Muscle of arm (tissue), 1 donor: ENCODE measurements at regions not wholly inside any gene's neighbourhood (a gene's known extent, or its start where the extent isn't known, plus 50 kb on each side); places are given as distances from the start of the nearest gene placed in this dataset.

Source experiments
- DNase-seq: peaks from one replicate; pipeline ENCODE4 v3.0.0-alpha.2; 2013

DNA sequence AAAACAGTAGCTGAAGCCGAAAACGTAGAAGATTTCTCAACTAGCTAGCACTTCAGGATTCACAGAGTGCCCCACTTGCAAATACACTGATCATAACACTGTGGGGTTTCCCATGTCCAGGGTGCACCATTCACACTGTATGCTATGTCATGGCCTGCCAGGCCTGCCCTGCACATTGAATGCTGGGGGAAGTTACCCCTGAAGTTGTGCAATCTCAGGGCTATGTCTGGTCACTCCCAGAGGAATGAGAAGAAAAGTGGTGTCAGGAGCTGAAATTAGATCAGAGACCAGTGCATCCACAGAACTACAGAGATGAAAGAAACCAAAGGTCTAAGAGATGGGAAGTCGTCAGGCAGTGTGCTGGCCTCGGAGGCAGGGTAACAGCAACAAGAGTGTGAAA is 196.8 kb downstream of the RAP2A start:
- DNase-seq = no peak

DNA sequence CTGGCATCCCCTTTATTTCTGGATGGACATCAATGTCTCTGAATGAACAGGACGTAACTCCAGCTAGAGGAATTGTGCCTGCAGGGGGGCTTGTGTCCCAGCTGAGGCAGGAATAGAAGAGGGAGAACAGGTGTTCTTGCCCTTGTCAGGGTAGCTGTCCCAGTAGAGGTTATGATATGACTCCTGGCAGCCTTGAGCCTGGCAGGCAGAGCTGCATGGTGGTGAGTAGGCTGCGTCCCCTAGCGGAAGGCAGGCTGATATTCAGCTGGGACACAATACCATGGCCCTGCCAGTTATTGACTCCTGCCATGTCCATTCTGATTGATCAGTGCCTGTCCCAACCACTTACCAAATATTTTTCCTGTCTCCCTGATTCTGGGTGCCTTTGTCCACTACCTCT is 197.2 kb downstream of the RAP2A start:
- no peak for DNase-seq

DNA sequence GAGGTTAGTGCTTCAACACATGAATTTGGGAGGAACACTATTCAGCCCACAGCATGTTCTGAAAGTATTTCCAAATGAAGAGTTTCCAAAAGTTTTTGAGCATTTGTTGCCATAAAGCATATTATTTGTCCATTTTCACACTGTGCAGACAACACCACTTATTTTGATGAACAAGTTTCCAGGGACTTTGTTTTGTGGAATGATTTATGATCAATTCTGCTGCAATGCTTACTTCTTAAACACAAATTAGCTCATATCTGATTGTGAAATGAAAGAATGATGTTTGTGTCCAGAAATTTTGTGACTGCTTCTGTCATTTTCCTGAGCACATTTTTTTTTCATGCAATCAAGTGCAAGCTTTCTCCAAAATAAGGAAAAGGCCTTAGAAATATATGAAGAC is 205.3 kb downstream of the RAP2A start:
- no peak for DNase-seq

DNA sequence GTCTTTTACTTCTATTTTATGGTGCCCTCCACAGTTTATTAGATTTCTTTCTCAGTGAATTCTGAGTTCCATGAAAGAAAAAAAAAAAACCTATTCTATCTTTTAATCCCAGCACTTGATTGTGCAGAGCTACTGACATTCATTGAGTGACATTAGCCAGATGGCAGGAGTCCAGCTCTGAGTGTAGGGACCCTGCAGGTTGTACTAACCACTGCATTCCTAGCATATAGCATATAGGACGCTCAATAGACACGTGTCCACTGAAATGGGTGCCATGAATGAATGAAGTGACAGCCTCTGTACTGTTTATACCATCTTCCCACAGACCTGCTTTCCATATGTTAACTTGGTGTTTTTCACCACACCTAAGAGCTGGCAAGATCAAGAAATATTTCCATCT is 206.3 kb downstream of the RAP2A start:
- DNase-seq = no peak

DNA sequence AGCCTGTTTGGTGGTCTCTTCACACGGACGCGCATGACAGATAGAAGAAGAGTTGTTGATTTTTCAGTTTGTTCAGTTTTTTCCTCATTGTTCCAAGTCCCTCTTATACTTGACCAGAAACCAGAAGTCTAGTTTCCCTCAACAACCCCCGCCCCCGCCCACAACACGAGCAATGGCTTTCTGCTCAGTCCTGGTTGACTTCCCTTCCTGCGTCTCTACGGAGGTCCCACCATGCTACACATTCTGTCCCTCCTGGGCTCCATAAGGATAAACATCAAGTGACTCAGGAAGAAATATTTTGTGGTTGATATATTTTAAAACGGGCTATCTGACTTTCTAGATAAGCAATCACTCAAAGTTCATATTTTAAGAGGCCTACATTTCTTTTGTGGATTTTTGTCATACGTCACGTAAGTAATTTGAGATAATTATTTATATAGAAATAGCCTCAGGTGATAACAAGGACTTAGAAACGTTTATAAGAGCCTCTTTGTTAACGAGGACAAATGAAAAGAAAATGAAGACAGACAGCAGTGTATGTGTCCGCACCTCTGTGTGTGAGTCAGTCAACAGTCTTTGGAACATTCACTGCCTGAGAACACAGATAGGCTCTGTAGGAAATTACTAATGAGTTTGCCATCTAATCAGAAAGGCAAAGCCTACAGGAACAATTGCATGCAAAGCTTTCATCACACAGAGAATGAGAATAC is 214.4 kb downstream of the RAP2A start:
- DNase-seq = no peak

DNA sequence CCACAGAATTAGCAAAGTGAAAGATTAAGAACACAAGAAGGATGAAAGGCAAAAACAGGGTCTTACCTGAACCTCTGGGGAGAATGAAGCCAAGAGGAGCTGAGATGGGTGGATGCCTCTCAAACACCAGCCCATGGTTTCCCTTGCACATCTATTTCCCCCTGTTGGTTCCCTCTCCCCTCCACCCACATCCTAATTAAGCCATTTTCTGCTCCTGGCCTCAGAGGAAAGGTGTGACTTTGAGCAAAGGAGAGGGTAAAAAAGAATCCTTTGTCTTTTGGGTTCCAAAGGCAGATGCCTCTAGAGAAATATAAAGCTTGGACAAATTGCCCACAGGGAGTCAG is 214.9 kb downstream of the RAP2A start:
- DNase-seq = no peak

DNA sequence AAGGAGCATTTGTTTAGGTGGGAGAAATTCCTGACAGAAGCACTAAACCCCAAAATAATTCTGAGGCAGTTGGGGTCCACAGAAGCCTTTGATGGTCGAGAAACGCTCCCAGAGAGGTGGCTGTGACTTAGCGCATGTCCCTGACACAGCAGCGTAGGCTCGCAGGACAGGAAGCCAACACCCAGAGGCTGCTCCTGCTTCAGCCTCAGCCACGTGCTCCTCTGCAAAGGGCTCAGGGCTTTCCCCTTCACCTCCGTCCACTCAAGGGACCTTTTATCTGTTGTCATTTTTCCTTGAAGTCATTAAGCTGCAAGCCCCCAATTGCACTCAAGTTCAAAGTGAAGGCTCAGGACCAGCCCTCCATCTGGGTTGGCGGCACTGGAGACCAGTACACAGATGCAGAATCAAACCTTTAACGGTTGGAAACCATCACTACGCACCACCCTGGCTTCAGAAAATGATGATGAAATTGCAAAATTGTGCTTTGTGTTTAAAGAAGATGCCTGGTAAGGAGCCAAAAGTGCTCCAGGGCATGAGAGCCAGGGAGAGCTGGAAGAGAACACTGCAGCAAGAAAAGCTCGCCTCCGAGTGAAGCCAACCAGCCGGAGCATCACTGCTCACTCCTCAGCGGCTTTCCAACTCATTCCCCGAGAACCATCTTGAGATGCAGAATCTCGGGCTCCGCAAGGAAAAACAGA is 219.6 kb downstream of the RAP2A start:
- DNase-seq = no peak

DNA sequence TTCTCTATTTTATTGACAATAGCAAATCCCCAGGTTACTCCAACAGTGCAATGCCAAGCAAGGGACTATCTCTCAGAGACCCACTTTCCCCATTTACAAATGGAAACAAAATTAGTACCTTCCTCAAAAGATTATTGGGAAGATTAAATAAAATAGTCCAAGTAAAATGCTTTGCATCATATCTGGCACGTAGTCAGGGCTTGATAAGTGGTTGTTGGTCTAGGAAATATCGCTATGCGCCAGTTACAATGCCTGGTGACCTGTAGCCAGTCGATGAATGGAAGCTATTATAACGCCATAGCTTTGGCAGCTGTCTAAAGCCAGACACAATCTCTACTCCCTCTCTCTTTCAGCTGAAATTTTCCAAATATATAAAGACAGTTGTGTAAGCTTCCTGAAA is 220.3 kb downstream of the RAP2A start:
- no peak for DNase-seq

DNA sequence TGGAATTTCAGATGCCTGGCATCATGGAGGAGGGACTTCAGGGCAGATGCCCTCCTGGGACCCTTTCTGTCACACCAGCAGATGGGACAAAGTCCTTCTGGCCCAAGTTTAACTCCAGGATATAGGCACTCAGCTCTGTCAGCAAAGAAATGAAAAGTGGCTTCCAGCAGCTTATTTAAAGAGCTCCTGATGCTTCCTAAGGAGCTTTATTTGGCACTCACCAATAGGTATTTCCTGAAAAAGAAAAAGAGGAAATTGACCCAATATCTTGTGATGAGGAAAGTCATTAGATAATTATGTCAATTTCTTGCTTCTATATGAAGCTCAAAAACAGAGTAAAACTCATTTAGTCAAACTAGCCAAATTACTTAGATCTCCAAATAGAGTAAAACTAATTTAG is 224.6 kb downstream of the RAP2A start:
- DNase-seq = no peak

DNA sequence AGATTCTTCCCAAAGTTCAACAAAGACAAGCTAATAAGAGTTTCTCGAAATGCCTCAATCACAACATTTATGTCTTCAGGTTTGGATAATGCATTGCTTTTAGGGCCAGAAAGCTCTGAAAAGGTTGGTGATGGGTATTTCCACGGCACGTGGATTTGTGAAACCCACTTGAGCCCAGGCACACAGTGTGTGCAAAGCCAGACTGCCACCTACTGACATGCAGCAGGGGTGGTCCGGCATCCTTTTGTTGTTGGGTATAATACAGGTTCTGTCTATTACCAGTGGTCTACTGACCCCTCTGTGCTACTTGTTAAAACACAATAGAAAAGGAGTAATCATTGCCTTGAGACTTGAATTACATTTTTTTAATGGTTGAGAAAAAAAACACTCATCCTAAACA is 225.6 kb downstream of the RAP2A start:
- DNase-seq = peak; percentile 15

DNA sequence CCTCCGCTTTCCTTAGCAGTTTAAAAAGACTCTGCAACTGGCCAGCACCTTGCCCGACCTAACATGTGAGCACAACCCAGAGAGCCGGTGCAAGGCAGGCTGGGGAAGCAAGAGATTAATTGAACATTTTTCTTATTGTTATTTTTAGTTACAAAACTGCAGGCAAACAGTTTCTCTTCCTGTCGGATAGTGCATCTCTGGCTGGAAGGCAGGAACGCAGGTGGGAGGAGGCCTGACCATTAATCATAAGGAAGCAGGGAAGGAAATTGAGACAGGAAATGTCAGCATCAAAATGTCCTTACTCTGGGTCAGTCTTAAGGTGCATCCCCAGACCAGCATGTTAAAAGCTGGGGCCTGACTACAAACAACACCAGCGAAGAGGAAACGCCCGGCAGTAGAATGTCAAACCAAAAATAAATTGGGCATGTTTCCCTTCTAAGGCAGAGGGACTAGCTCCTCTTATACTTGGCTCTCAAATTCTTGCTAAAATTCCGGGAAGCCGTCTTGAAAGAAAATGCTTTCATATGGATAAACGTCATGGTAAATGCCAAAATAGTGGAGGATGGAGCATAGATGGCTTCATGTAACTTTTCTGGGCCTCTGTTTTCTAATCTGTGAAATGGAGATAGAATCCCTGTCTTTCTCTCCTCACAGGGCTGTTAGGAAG is 226.8 kb downstream of the RAP2A start:
- DNase-seq = no peak

DNA sequence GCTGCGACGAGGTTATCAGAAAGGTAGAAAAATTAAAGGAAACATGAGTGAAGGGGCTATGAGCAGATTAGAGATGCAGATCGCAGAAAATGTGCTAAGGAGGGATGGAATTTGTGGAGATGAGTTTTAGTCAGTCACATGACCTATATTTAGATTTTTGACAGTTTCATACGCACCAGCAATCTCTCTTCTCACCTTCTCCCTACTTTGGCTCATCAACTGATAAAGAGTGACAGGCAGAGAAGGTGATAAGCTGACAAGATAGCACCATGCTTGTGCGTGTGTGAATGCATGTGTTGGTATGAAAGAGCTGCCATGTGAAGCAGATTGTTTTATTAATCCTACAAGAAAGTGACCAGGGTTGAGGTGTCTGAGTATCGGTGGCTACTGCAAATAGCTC is 252.6 kb downstream of the RAP2A start:
- no peak for DNase-seq

DNA sequence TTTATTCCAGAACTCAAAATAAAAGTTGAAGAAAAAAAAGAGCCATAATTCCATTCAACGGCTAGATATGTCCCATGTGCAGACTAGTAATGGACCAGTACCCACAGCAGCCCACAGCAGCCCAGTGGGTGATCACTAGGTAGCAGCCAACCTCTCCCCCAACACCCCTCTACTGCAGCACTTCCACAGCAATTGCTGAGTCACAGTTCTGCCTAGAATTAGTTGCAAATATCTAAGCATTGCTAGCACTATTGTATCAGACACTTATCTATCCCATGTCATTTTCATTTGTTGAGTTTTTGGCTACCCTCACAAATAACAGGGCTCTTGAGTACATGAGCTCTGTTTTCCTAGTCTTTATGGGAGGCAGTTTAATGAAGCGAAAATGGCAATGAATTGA is 258.7 kb downstream of the RAP2A start:
- no peak for DNase-seq

DNA sequence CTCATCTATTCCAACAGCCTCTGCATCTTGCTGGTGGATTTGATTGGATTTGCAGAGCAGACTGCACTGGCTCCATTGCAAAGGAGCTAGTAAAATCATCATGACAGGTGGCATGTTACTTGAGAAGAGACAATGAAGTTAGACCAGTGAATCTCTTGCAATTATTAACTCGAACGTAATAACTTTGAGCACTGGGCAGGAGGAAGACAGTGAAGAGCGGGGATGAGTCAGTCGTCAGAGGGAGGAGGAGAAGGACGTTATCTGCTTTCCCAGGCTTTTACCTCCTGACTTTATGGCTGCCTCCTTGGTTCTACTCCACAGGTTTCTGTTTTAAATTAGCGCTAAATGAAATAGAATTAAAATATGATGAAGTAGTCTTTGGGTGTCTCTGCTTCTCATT is 257.8 kb upstream of the IPO5 start:
- DNase-seq = no peak

DNA sequence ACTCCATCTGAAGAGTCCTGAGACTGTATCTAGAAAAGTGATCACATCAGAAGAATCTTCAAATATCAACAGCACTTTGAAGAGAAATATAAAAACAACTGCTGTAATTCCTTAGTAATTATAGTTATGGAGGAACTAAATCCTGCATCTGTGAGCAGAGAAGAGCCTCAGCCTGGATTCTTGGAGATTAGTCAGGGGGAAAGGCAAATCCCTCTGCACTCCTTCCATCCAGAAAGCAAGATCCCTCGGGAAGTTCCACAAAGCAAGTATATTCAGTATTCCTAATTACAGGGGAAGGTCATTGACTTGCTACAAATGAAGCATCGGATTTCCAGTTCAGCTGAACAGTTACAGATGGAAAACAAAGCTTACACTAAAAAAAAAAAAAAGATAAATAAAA is 256.6 kb upstream of the IPO5 start:
- no peak for DNase-seq

DNA sequence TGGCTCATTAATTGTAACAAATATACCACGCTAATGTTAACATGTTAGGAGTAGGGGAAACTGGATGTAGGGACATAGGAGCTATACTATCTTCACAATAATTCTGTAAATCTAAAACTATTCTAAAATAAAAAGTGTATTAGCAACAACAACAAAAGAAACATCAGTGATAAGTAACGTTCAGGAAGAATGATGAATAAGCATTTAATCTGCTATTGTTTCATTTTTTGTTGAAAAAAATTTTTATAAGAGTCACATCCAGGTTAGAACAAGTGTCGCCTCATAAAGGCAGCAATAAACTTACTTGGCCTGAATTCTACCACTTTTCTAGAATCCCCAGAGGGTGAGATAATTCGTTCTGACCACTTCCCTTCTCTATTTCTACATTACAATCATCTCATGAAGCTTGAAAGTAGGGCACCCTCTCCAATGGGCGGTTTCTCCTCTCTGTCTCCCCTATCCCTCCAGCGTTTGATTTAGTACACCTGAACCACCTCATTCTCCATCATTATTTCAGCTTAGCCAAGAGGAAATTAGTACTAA is 253.1 kb upstream of the IPO5 start:
- DNase-seq = no peak

DNA sequence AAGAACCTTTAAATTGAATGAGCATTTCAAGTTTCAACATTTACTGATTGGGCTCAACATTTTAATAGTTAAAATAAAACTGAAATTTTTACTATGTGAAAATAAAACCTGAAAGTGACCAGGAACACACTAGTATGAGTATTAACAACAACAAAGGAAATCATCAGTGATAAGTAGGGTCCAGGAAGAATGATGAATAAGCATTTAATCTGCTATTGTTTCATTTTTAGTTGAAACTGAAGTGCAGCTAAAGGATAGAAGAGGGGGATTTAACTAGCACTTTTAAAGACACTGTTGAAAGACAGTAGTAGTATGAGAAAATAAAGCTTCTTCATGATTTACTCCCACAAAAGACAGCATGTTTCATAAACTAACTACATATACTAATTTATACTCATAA is 250.9 kb upstream of the IPO5 start:
- no peak for DNase-seq

DNA sequence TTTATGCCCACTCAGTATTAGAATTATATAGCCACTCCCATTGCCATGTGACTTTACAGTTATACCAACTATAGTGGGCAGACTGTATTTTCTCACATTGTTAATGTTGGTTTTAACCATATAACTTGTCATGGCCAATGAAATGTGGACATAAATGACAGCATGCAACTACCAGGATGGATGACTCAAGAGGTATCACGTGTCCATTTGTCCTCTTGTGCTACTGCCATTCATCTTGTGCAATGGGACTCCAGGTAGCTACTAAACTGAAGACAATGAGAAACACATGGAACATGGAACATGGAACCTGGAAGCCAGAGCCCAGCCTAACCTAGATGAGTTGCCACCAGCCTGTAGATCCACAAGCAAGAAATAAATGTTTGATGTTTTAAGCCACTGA is 242.7 kb upstream of the IPO5 start:
- no peak for DNase-seq

DNA sequence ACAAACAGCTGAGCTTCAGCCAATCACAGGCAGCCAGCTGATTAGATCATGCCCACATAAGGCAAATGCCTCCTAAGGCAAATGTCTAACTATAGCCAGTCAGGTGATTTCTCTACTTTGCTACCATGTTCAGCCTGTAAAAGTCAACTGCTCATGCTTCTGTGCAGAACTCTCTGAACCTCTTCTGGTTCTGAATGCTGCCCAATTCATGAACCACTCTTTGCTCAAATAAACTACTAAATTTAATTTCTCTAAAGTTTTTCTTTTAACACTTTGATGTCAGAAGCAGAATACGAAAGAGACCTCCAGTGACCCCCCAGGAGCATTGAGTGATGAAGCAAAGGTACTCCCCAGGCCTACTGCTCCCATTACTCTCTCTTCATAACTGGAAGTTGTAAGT is 240.7 kb upstream of the IPO5 start:
- DNase-seq = no peak

DNA sequence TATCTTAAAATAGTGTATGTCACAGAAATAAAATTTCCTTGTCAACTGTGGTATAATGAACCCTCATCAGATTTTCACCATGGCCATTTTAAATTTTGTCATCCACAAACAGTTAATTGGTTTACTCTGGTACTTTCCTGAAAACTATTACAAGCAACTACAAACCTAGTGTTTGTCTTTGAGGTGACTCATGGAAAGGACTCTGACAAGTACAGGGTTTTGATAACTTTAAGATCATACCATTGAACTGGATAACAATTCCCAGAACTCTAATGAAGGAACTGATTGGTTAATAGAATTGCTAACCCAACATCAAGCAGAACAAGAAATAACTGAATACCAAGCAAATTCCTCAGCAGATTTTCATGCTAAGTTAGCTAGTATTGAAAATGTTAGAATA is 237.7 kb upstream of the IPO5 start:
- no peak for DNase-seq

DNA sequence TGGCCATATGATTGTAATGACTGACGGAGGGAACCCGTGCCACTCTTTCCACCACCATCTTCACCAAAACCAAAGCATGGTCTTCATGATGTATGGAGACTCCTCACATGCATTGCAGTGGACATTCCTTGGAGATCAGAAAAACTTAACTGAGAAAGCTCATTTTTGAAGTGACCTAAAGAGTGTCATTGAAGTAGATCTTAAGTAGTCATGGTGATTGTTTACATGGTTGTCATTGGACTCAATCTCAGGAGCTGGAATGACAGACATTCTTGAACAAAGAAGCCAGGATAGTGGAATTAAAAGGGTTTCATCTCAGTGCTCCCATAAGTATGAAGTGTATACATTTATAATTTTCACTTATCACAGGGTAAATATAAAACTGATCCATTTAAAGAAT is 236.7 kb upstream of the IPO5 start:
- no peak for DNase-seq

DNA sequence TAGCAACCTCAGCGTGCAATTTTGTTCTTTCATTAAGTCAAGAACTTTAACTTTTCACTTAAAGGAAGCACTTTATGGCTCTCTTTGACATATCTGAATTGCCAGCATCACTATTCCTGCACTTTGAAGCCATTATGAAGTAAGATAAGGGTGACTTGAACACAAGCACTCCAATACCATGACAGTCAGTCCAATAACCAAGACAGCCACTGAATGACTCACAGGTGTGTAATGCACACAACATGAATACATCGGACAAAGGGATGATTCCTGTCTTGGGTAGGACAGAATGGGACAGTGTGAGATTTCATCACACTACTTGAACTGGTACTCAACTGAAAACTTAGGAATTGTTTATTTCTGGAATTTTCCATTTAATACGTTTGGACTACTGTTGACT is 233.7 kb upstream of the IPO5 start:
- DNase-seq = no peak

DNA sequence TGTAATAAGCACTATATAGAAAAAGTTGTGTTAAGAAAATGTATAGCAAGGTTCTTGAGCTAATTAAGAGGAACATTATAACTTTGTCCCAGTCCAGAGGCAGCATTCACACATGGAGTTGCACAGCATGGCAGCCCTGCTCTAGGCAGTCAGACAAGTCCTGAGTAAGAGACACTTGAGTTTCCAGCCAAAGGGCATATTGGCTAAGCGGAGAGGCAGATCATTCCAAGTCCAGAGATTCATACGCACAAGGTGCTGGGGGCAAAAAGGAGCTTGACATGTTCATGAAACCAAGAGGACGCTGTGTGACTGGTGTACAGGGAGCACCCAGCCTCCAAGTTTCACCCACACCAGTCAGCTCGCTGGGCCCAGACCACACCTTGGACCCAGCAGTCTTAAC is 232.6 kb upstream of the IPO5 start:
- DNase-seq = no peak
